ENCODE measurements at regions not wholly inside any gene's neighbourhood (a gene's known extent, or its start where the extent isn't known, plus 50 kb on each side); places are given as distances from the start of the nearest gene placed in this dataset.

DNA sequence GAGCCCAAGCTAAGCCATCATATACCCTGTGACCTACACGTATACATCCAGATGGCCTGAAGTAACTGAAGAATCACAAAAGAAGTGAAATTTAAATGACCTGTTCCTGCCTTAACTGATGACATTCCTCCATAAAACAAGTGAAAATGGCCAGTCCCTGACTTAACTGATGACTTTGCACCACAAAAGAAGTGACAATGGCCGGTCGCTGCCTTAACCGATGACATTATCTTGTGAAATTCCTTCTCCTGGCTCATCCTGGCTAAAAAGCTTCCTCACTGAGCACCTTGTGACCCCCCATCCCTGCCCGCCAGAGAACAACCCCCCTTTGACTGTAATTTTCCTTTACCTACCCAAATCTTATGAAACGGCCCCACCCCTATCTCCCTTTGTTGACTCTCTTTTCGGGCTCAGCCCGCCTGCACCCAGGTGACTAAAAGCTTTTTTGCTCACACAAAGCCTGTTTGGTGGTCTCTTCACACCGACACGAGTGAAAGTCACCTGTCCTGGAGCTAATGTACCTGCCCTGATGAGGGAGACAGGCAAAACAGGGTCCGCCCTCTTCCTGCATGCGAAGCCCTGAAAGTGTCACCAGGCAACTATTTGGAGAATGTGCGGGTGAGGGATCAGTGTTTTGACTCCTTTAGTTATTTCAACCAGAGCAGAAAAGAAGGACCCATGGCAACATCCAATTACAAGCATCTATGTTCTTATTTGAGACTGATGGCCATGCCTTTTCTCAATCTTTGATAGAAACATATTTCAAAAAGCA, 266.1 kb downstream of the SMARCA2 start:
- Histone ChIP-seq H3K27me3 (ENCODE audit: insufficient read depth, insufficient read length) (no peaks in the 10 kb centered on the region), H3K4me1 (ENCODE audit: insufficient read depth, insufficient read length) (no peaks in the 10 kb centered on the region), H3K9ac (ENCODE audit: insufficient read length, low read depth) (no peak overlapping the region), H3K9me3 (ENCODE audit: insufficient read depth, low read length) (peaks cover 9% of the 10 kb centered on the region), H3K36me3 (ENCODE audit: insufficient read depth, insufficient read length, low read length) (no peaks in the 10 kb centered on the region), H3K4me3 (ENCODE audit: insufficient read length, low read depth) (no peak overlapping the region)
- peak; percentile 92 for DNase-seq (ENCODE audit: low read depth, low spot score)
- TF ChIP-seq ZNF274 (IDR thresholded peaks at IDR 0.05; ENCODE audit: low read depth, low read length) (no peak), YY1 (IDR thresholded peaks at IDR 0.05; ENCODE audit: insufficient read depth, insufficient read length) (peak; percentile 20)

DNA sequence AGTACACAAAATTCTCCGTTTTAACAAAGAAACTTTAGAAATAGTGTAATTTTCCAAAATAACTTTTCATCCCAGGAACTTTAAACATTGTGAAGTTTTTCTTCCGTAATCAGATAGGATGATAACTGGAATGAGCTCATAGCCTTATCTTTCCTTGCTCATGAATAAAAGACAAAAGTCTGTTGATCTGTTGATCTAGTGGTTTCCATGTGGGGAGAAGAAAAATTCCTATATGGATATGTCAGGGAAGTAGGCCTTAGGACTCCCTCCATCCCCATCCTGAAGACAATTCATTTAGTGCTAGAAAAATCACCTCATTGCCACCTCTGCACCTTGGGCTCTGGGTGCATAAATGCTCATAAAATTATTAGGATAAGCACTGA, 266.6 kb downstream of the SMARCA2 start:
- Histone ChIP-seq H3K4me3 (ENCODE audit: insufficient read length, low read depth) (no peak overlapping the region), H3K36me3 (ENCODE audit: insufficient read depth, insufficient read length, low read length) (no peaks in the 10 kb centered on the region), H3K27me3 (ENCODE audit: insufficient read depth, insufficient read length) (no peaks in the 10 kb centered on the region), H3K4me1 (ENCODE audit: insufficient read depth, insufficient read length) (no peaks in the 10 kb centered on the region), H3K9me3 (ENCODE audit: insufficient read depth, low read length) (peaks cover 9% of the 10 kb centered on the region), H3K9ac (ENCODE audit: insufficient read length, low read depth) (peak overlapping the region; percentile 58)
- TF ChIP-seq ZNF274 (IDR thresholded peaks at IDR 0.05; ENCODE audit: low read depth, low read length) (no peak), SUZ12 (IDR thresholded peaks at IDR 0.05; ENCODE audit: extremely low read depth, insufficient read depth, insufficient read length) (no peak), YY1 (IDR thresholded peaks at IDR 0.05; ENCODE audit: insufficient read depth, insufficient read length) (no peak)
- no peak for DNase-seq (ENCODE audit: low read depth, low spot score)

DNA sequence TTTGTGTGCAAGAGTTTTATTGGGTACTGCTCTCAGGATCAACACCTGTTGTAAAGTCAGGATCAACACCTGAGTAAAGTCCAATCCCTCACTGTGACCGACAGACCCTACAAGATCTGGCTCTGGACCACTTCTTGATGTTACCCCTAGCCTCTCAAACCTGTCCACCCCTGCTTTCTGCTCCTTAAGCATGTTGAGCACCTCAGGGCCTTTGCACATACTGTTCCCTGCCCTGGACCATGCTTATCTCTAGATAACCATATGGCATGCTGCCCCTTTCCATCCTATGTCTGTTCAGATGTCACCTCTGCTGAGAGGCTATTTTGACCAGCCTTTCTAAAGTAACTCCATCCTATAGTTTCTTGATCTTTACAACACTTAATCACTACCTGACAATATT, 269.6 kb downstream of the SMARCA2 start:
- H3K27me3 ChIP-seq (ENCODE audit: insufficient read depth, insufficient read length), result no peaks in the 10 kb centered on the region
- DNase-seq (ENCODE audit: low read depth, low spot score), result no peak
- no peak overlapping the region for H3K9ac ChIP-seq (ENCODE audit: insufficient read length, low read depth)
- H3K36me3 ChIP-seq (ENCODE audit: insufficient read depth, insufficient read length, low read length), result no peaks in the 10 kb centered on the region
- H3K4me1 ChIP-seq (ENCODE audit: insufficient read depth, insufficient read length), result no peaks in the 10 kb centered on the region
- TF ChIP-seq YY1 (IDR thresholded peaks at IDR 0.05; ENCODE audit: insufficient read depth, insufficient read length) (no peak), ZNF274 (IDR thresholded peaks at IDR 0.05; ENCODE audit: low read depth, low read length) (no peak), SUZ12 (IDR thresholded peaks at IDR 0.05; ENCODE audit: extremely low read depth, insufficient read depth, insufficient read length) (no peak)
- H3K4me3 ChIP-seq (ENCODE audit: insufficient read length, low read depth), result no peak overlapping the region
- H3K9me3 ChIP-seq (ENCODE audit: insufficient read depth, low read length), result peaks cover 9% of the 10 kb centered on the region

DNA sequence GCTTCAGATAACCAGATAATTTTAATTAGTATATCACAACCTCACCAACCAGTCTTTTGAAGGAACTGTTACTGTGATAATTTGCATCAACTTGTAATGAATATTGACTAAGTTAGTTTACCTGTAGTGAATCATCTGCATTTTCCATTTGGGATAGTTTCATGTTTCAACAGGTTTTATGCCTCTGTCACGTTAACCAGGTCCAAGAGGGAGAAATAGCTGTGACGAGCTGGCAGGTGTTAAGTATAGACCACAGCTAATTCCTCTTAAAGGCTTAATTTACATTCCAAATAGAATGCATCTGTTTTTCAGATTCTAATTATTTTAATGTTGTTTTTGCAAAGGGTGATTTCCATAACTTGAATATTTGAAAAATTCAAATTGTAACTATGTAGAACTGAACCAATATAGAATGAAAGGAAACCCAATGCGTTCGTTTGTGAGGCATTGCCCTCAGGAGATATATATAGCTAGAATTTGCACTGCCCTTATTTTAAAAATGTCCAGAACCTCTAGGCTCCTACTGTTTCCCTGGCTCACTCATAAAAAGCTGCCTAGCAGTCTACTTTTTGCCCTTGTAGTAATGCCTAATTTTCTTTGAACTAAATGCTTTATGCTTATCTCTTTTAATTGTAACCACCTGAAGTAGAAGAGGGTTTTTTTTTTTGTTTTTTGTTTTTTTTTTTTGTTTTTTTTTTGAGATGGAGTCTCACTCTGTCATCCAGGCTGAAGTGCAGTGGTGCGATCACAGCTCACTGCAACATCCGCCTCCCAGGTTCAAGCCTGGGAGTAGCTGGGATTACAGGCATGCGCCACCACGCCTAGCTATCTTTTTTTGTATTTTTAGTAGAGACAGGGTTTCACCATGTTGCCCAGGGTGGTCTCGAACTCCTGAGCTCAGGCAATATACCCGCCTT, 270.5 kb downstream of the SMARCA2 start:
- TF ChIP-seq SUZ12 (IDR thresholded peaks at IDR 0.05; ENCODE audit: extremely low read depth, insufficient read depth, insufficient read length), result no peak
- no peak for TF ChIP-seq ZNF274 (IDR thresholded peaks at IDR 0.05; ENCODE audit: low read depth, low read length)
- no peak for TF ChIP-seq YY1 (IDR thresholded peaks at IDR 0.05; ENCODE audit: insufficient read depth, insufficient read length)
- DNase-seq (ENCODE audit: low read depth, low spot score), result no peak
- Histone ChIP-seq H3K9me3 (ENCODE audit: insufficient read depth, low read length) (peaks cover 9% of the 10 kb centered on the region), H3K36me3 (ENCODE audit: insufficient read depth, insufficient read length, low read length) (no peaks in the 10 kb centered on the region), H3K4me3 (ENCODE audit: insufficient read length, low read depth) (no peak overlapping the region), H3K27me3 (ENCODE audit: insufficient read depth, insufficient read length) (no peaks in the 10 kb centered on the region), H3K4me1 (ENCODE audit: insufficient read depth, insufficient read length) (no peaks in the 10 kb centered on the region), H3K9ac (ENCODE audit: insufficient read length, low read depth) (no peak overlapping the region)

DNA sequence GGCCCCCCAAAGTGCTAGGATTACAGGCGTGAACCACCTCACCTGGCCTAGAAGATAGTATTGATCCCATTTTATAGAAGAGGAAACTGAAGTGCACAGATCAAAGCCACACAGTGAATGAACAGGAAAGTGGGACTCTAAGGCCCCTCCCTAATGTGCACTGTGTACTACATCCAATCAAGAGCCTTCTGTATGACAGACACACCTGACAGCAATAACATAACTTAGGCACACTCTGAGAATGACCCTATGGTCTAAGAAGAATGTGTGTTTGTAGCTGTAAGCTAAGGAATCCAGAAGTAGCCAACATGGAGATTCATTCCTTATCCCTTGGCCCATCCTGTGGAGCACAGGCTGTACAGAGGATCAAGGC, 271.2 kb downstream of the SMARCA2 start:
- Histone ChIP-seq H3K9ac (ENCODE audit: insufficient read length, low read depth) (no peak overlapping the region), H3K4me1 (ENCODE audit: insufficient read depth, insufficient read length) (no peaks in the 10 kb centered on the region), H3K27me3 (ENCODE audit: insufficient read depth, insufficient read length) (no peaks in the 10 kb centered on the region), H3K9me3 (ENCODE audit: insufficient read depth, low read length) (peaks cover 9% of the 10 kb centered on the region), H3K36me3 (ENCODE audit: insufficient read depth, insufficient read length, low read length) (no peaks in the 10 kb centered on the region), H3K4me3 (ENCODE audit: insufficient read length, low read depth) (no peak overlapping the region)
- DNase-seq (ENCODE audit: low read depth, low spot score), result no peak
- TF ChIP-seq ZNF274 (IDR thresholded peaks at IDR 0.05; ENCODE audit: low read depth, low read length) (no peak), YY1 (IDR thresholded peaks at IDR 0.05; ENCODE audit: insufficient read depth, insufficient read length) (no peak), SUZ12 (IDR thresholded peaks at IDR 0.05; ENCODE audit: extremely low read depth, insufficient read depth, insufficient read length) (no peak)

DNA sequence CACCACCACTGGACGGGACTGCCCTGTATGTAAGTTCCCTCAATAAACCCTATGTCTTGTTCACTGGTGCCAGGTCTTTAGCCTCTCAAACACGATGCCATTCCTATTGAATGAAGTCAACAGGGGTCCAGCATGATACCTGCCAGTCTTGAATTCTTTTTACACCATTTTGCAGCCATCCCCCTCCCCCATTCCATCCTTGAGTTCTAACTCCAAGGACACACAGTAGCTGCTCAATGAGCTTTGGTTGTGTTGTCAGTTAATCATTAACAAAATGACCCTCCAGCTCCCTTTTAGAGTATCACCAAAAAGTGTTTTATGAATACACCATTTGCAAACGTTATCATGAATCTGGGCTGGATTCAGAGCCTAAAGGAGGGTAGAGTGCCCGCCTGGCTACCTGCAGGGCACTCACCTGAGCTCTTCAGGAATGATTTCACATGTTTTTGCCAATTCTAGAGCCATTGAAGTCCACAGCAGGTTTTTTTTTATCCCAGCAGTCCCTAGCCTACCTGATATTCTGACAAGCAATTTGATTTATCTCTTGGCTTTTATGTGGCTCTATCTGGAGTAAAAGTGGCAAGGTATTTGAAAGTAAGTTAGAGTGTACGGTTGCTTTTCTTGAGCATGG, 271.8 kb downstream of the SMARCA2 start:
- TF ChIP-seq YY1 (IDR thresholded peaks at IDR 0.05; ENCODE audit: insufficient read depth, insufficient read length), result no peak
- TF ChIP-seq SUZ12 (IDR thresholded peaks at IDR 0.05; ENCODE audit: extremely low read depth, insufficient read depth, insufficient read length), result no peak
- TF ChIP-seq ZNF274 (IDR thresholded peaks at IDR 0.05; ENCODE audit: low read depth, low read length), result no peak
- Histone ChIP-seq H3K9me3 (ENCODE audit: insufficient read depth, low read length) (peaks cover 9% of the 10 kb centered on the region), H3K36me3 (ENCODE audit: insufficient read depth, insufficient read length, low read length) (no peaks in the 10 kb centered on the region), H3K27me3 (ENCODE audit: insufficient read depth, insufficient read length) (no peaks in the 10 kb centered on the region), H3K4me1 (ENCODE audit: insufficient read depth, insufficient read length) (no peaks in the 10 kb centered on the region), H3K4me3 (ENCODE audit: insufficient read length, low read depth) (no peak overlapping the region), H3K9ac (ENCODE audit: insufficient read length, low read depth) (no peak overlapping the region)
- DNase-seq (ENCODE audit: low read depth, low spot score), result no peak

DNA sequence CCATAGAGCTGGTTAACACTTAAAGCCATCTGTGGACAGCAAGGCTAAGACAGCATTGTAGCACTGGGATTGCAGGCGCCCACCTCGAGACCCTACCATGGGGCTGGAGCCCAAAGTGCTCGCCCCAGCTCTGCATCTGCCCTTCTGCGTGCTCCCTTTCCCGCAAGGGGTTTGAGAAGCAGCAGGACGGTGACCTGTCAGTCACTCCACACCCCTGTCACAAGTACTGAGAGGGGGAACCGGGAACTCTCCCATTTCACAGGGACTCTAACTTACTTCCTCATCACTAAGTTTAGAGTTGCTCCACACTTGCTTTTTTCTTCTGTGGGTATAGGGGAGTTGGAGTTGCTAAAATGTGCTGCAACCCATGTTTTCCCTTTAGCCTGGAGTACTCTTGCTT, 273.2 kb downstream of the SMARCA2 start:
- Histone ChIP-seq H3K4me3 (ENCODE audit: insufficient read length, low read depth) (no peak overlapping the region), H3K27me3 (ENCODE audit: insufficient read depth, insufficient read length) (no peaks in the 10 kb centered on the region)

More for the DNA sequence above, 273.2 kb downstream of the SMARCA2 start:
- peaks cover 9% of the 10 kb centered on the region for H3K9me3 ChIP-seq (ENCODE audit: insufficient read depth, low read length)
- H3K36me3 ChIP-seq (ENCODE audit: insufficient read depth, insufficient read length, low read length), result no peaks in the 10 kb centered on the region
- H3K4me1 ChIP-seq (ENCODE audit: insufficient read depth, insufficient read length), result no peaks in the 10 kb centered on the region
- H3K9ac ChIP-seq (ENCODE audit: insufficient read length, low read depth), result no peak overlapping the region
- TF ChIP-seq SUZ12 (IDR thresholded peaks at IDR 0.05; ENCODE audit: extremely low read depth, insufficient read depth, insufficient read length), result no peak
- no peak for TF ChIP-seq YY1 (IDR thresholded peaks at IDR 0.05; ENCODE audit: insufficient read depth, insufficient read length)
- TF ChIP-seq ZNF274 (IDR thresholded peaks at IDR 0.05; ENCODE audit: low read depth, low read length), result no peak
- DNase-seq (ENCODE audit: low read depth, low spot score), result no peak

Measured in NT2/D1 (cell line).